Cardiac muscle cell (in vitro differentiated cells and primary cell): ENCODE measurements at regions not wholly inside any gene's neighbourhood (a gene's known extent, or its start where the extent isn't known, plus 50 kb on each side); places are given as distances from the start of the nearest gene placed in this dataset.

Experiments used
- DNase-seq, 2 donors: peaks; one replicate each; pipeline versions ENCODE4 v3.0.0 to v3.0.0-alpha.2; 2010 to 2017; ENCODE audit warnings: low read depth in 1 of 2, low spot score in 1 of 2
- H3K27ac ChIP-seq: fragments of 200-600 bp; sonication (generic); 2 replicates; pipeline ENCODE4 v1.5.1; 2016
- H3K27me3 ChIP-seq: fragments of 200-600 bp; sonication (generic); 2 replicates; pipeline ENCODE4 v1.6.0; 2016; ENCODE audit warnings: control low read depth
- H3K36me3 ChIP-seq: fragments of 200-600 bp; sonication (generic); 2 replicates; pipeline ENCODE4 v1.5.1; 2016; ENCODE audit warnings: control low read depth
- H3K4me1 ChIP-seq: fragments of 200-600 bp; sonication (generic); 2 replicates; pipeline ENCODE4 v1.8.1; 2017; ENCODE audit warnings: low read depth, mild to moderate bottlenecking, mixed run types
- H3K4me3 ChIP-seq: fragments of 200-600 bp; sonication (generic); 2 replicates; pipeline ENCODE4 v1.5.1; 2016; ENCODE audit warnings: mild to moderate bottlenecking
- H3K9me3 ChIP-seq: fragments of 200-600 bp; sonication (generic); 2 replicates; pipeline ENCODE4 v1.5.1; 2017; ENCODE audit warnings: low read depth, mild to moderate bottlenecking, control low read depth
- CTCF ChIP-seq: IDR thresholded peaks from 2 replicates; pipeline ENCODE4 v1.5.1; 2012; ENCODE audit warnings: low read depth, mild to moderate bottlenecking, low read length

- Histone ChIP-seq H3K36me3 (no peaks in the 10 kb centered on the region), H3K4me3 (no peak overlapping the region), H3K4me1 (no peaks in the 10 kb centered on the region), H3K27ac (no peak overlapping the region), H3K9me3 (no peaks in the 10 kb centered on the region), H3K27me3 (no peaks in the 10 kb centered on the region)
- TF ChIP-seq CTCF: no peak
- DNase-seq: no peak
Observed at GRCh38 chr2:139317259-139317658, 537.1 kb upstream of the NXPH2 start.

DNA sequence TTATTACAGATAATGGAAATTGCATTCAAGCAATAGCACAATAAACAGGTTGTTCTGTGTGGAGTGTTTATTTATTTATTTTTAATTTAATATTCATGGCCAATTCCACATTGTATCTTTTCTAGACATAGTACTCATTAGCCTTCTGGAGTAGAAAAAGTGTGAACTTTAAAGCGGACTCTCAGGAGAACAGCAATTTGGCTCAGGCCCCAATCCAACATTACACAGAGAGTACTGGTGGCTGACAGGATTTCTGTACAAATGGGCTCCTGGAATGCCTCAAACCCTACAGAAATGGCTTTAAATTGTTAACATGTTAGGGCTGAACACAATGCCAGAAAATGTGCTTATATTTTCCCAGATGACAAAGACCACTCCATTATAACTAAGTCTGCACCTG is 533.9 kb upstream of the NXPH2 start:
- H3K9me3 ChIP-seq: no peaks in the 10 kb centered on the region
- H3K36me3 ChIP-seq: no peaks in the 10 kb centered on the region
- no peaks in the 10 kb centered on the region for H3K4me1 ChIP-seq
- DNase-seq: no peak
- H3K27ac ChIP-seq: no peak overlapping the region
- TF ChIP-seq CTCF: no peak
- no peaks in the 10 kb centered on the region for H3K27me3 ChIP-seq
- H3K4me3 ChIP-seq: no peak overlapping the region

GRCh38 chr2:139296672-139297209 is 516.6 kb upstream of the NXPH2 start:
- no peak overlapping the region for H3K4me3 ChIP-seq
- no peaks in the 10 kb centered on the region for H3K36me3 ChIP-seq
- H3K27me3 ChIP-seq: no peaks in the 10 kb centered on the region
- no peaks in the 10 kb centered on the region for H3K9me3 ChIP-seq
- TF ChIP-seq CTCF: no peak
- H3K27ac ChIP-seq: no peak overlapping the region
- no peaks in the 10 kb centered on the region for H3K4me1 ChIP-seq
- DNase-seq: no peak

DNA sequence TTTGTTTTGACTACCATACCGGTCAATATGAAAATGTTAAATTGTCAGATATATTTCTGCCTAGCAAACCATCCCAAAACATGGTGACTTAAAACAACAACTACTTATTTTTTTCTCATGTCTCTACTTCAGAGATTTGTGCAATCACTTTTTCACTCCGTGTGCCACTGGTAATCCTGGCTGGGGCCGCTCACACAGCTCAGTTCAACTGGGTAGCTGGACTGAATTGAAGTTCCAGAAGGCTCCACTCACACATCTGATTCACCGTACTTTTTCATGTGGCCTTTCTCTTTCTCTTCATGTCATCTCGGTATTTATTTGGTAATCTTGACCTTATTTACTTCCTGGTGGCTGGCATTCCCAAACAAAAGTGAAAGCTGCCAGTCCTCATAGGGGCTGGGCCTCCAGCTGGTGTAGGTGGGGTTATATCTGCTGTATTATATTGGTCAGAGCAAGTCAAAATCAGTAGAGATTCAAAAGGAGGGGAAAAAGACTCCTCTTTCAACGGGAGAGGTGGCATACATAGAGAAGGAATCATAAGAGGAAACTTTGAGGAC is 513.9 kb upstream of the NXPH2 start:
- DNase-seq: no peak

DNA sequence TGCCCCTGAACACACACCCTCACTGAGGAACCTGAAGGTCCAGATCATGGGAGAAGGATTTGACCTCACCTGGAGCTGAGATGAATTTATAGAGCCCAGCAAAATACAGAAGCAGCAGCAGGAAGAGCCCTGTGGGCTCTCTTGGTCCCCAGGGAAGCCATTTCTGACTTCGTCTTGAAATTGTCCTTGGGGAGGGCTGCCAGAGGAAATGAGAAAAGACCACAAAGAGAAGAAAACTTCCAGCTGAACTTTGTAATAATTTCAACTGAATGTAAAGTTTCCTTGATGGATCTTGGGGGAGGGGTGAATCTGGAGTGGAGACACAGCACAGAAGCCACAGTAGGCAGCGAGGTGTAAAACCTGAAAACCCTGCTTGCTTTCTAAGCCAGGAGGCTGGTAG is 500.9 kb upstream of the NXPH2 start:
- no peak for DNase-seq
- no peak overlapping the region for H3K27ac ChIP-seq
- H3K4me1 ChIP-seq: no peaks in the 10 kb centered on the region
- H3K4me3 ChIP-seq: no peak overlapping the region
- no peak for TF ChIP-seq CTCF
- no peaks in the 10 kb centered on the region for H3K9me3 ChIP-seq
- H3K36me3 ChIP-seq: no peaks in the 10 kb centered on the region
- H3K27me3 ChIP-seq: no peaks in the 10 kb centered on the region

More for the DNA sequence above, 513.9 kb upstream of the NXPH2 start:
- Histone ChIP-seq H3K4me1 (no peaks in the 10 kb centered on the region), H3K27me3 (no peaks in the 10 kb centered on the region), H3K36me3 (no peaks in the 10 kb centered on the region), H3K9me3 (no peaks in the 10 kb centered on the region), H3K27ac (no peak overlapping the region), H3K4me3 (no peak overlapping the region)
- no peak for TF ChIP-seq CTCF

GRCh38 chr2:139271879-139272278 is 491.7 kb upstream of the NXPH2 start:
- DNase-seq: no peak
- no peak for TF ChIP-seq CTCF

More at GRCh38 chr2:139271879-139272278, 491.7 kb upstream of the NXPH2 start:
- no peak overlapping the region for H3K4me3 ChIP-seq
- H3K9me3 ChIP-seq: no peaks in the 10 kb centered on the region
- H3K4me1 ChIP-seq: no peaks in the 10 kb centered on the region
- no peaks in the 10 kb centered on the region for H3K36me3 ChIP-seq
- H3K27ac ChIP-seq: no peak overlapping the region
- H3K27me3 ChIP-seq: no peaks in the 10 kb centered on the region
